Upper lobe of right lung (tissue), 1 donor: ENCODE measurements at regions not wholly inside any gene's neighbourhood (a gene's known extent, or its start where the extent isn't known, plus 50 kb on each side); places are given as distances from the start of the nearest gene placed in this dataset.
A peak's percentile ranks its signal among the peaks of the same experiment; 100 is the strongest.

Experiments
- ATAC-seq: fragments of 200-7000 bp; cut with Tn5 transposase; one replicate; pipeline ENCODE4 v1.9.1; 2020; ENCODE audit warnings: mild to moderate bottlenecking, moderate library complexity
- DNase-seq: peaks from one replicate; pipeline ENCODE4 v3.0.0-alpha.2; 2020
- H3K27ac ChIP-seq: fragments of 200-600 bp; one replicate; pipeline ENCODE4 v1.8.0; 2022
- H3K27me3 ChIP-seq: fragments of 200-600 bp; one replicate; pipeline ENCODE4 v1.8.0; 2022; ENCODE audit warnings: mild to moderate bottlenecking
- H3K36me3 ChIP-seq: fragments of 200-600 bp; one replicate; pipeline ENCODE4 v1.8.0; 2022
- H3K4me1 ChIP-seq: fragments of 200-600 bp; one replicate; pipeline ENCODE4 v1.8.0; 2022
- H3K4me3 ChIP-seq: fragments of 200-600 bp; one replicate; pipeline ENCODE4 v1.8.0; 2022; ENCODE audit warnings: mild to moderate bottlenecking
- H3K9me3 ChIP-seq: fragments of 200-600 bp; one replicate; pipeline ENCODE4 v1.8.0; 2022
- CTCF ChIP-seq: fragments of 200-600 bp; IDR thresholded peaks from one replicate; pipeline ENCODE4 v1.8.0; 2022; ENCODE audit warnings: antibody characterized with exemption
- intact Hi-C: fragments of 100-400 bp; cut with DNase I; formaldehyde crosslinking; loops from one replicate; pipeline ENCODE4 v1.11.0; 2022
- donor health status: DM: no; HTN: yes; CAD: no; lungs with severe emphysema.

- Histone ChIP-seq H3K9me3 (no peaks in the 10 kb centered on the region), H3K4me1 (no peaks in the 10 kb centered on the region), H3K27ac (no peak overlapping the region), H3K27me3 (no peaks in the 10 kb centered on the region), H3K4me3 (no peak overlapping the region), H3K36me3 (no peaks in the 10 kb centered on the region)
- intact Hi-C loops, result no loop called here
- ATAC-seq (no peak), DNase-seq (no peak)
- no peak for TF ChIP-seq CTCF
Measured at GRCh38 chr20:40744818-40745175, 55.8 kb upstream of the MAFB start.

GRCh38 chr20:40746251-40746650 is 57.2 kb upstream of the MAFB start:
- no peak for TF ChIP-seq CTCF
- Histone ChIP-seq H3K27me3 (no peaks in the 10 kb centered on the region), H3K27ac (no peak overlapping the region), H3K36me3 (no peaks in the 10 kb centered on the region), H3K9me3 (no peaks in the 10 kb centered on the region), H3K4me3 (no peak overlapping the region), H3K4me1 (no peaks in the 10 kb centered on the region)
- intact Hi-C loops, result no loop called here
- no peak for DNase-seq
- ATAC-seq, result no peak

- intact Hi-C loops, result no loop called here
- DNase-seq, result no peak
- no peaks in the 10 kb centered on the region for H3K36me3 ChIP-seq
- no peaks in the 10 kb centered on the region for H3K27me3 ChIP-seq
- no peak for ATAC-seq
- no peak overlapping the region for H3K27ac ChIP-seq
- no peaks in the 10 kb centered on the region for H3K9me3 ChIP-seq
- no peak for TF ChIP-seq CTCF
- H3K4me3 ChIP-seq, result no peak overlapping the region
- H3K4me1 ChIP-seq, result no peaks in the 10 kb centered on the region
Measured at GRCh38 chr20:40748182-40748581, 59.1 kb upstream of the MAFB start.

GRCh38 chr20:40749985-40750506 is 61.0 kb upstream of the MAFB start:
- Histone ChIP-seq H3K27ac (no peak overlapping the region), H3K4me3 (no peak overlapping the region), H3K9me3 (no peaks in the 10 kb centered on the region), H3K4me1 (peaks cover 17% of the 10 kb centered on the region), H3K27me3 (no peaks in the 10 kb centered on the region), H3K36me3 (no peaks in the 10 kb centered on the region)
- TF ChIP-seq CTCF, result no peak
- DNase-seq (no peak), ATAC-seq (no peak)
- intact Hi-C loops, result no loop called here

- H3K27me3 ChIP-seq, result no peaks in the 10 kb centered on the region
- intact Hi-C loops, result no loop called here
- ATAC-seq (no peak), DNase-seq (no peak)
- no peaks in the 10 kb centered on the region for H3K9me3 ChIP-seq
- peaks cover 18% of the 10 kb centered on the region for H3K4me1 ChIP-seq
- no peak overlapping the region for H3K27ac ChIP-seq
- H3K36me3 ChIP-seq, result no peaks in the 10 kb centered on the region
- H3K4me3 ChIP-seq, result no peak overlapping the region
- TF ChIP-seq CTCF, result no peak
Measured at GRCh38 chr20:40750541-40751035, 61.6 kb upstream of the MAFB start.

- H3K27me3 ChIP-seq, result no peaks in the 10 kb centered on the region
- H3K4me1 ChIP-seq, result peaks cover 21% of the 10 kb centered on the region
- no peak overlapping the region for H3K27ac ChIP-seq
- H3K36me3 ChIP-seq, result no peaks in the 10 kb centered on the region
- intact Hi-C loops, result no loop called here
- TF ChIP-seq CTCF, result no peak
- DNase-seq, result no peak
- no peak overlapping the region for H3K4me3 ChIP-seq
- no peaks in the 10 kb centered on the region for H3K9me3 ChIP-seq
- ATAC-seq, result peak; percentile 49
Measured at GRCh38 chr20:40753472-40753871, 64.4 kb upstream of the MAFB start.
